SK-N-SH treated with all-trans-retinoic acid at 6 μM for 48 hours (cell line): ENCODE measurements at regions not wholly inside any gene's neighbourhood (a gene's known extent, or its start where the extent isn't known, plus 50 kb on each side); places are given as distances from the start of the nearest gene placed in this dataset.

Experiments
- BACH2 ChIP-seq: fragments of 250-450 bp; sonication (Bioruptor Pico); IDR thresholded peaks from 2 replicates; pipeline ENCODE4 v1.9.0; 2021; ENCODE audit warnings: mild to moderate bottlenecking, borderline replicate concordance
- CREB5 ChIP-seq: fragments of 250-450 bp; sonication (Bioruptor Pico); IDR thresholded peaks from 2 replicates; pipeline ENCODE4 v1.5.1; 2020; ENCODE audit warnings: low read depth, mild to moderate bottlenecking, moderate library complexity
- CSDC2 ChIP-seq: fragments of 250-450 bp; sonication (Bioruptor Pico); IDR thresholded peaks from 2 replicates; pipeline ENCODE4 v1.5.0; 2020; ENCODE audit warnings: mild to moderate bottlenecking, moderate library complexity
- GLIS3 ChIP-seq: fragments of 250-450 bp; sonication (Bioruptor Pico); IDR thresholded peaks from 2 replicates; pipeline ENCODE4 v1.5.0; 2020; ENCODE audit warnings: mild to moderate bottlenecking, moderate library complexity
- PPARA ChIP-seq: fragments of 250-450 bp; sonication (Bioruptor Pico); IDR thresholded peaks from 2 replicates; pipeline ENCODE4 v1.5.0; 2020; ENCODE audit warnings: mild to moderate bottlenecking, borderline replicate concordance
- RARB ChIP-seq: fragments of 250-450 bp; sonication (Bioruptor Pico); IDR thresholded peaks from 2 replicates; pipeline ENCODE4 v1.8.0; 2021; ENCODE audit warnings: mild to moderate bottlenecking, moderate library complexity
- TCF4 ChIP-seq: fragments of 250-450 bp; sonication (Bioruptor Pico); IDR thresholded peaks from 2 replicates; pipeline ENCODE4 v1.8.0; 2021; ENCODE audit warnings: mild to moderate bottlenecking, moderate library complexity, borderline replicate concordance
- TOX ChIP-seq: fragments of 250-450 bp; sonication (Bioruptor Pico); IDR thresholded peaks from 2 replicates; pipeline ENCODE4 v1.8.0; 2021; ENCODE audit warnings: mild to moderate bottlenecking, moderate library complexity, borderline replicate concordance
- ZC3H10 ChIP-seq: fragments of 250-450 bp; sonication (Bioruptor Pico); IDR thresholded peaks from 2 replicates; pipeline ENCODE4 v1.5.1; 2021; ENCODE audit warnings: mild to moderate bottlenecking, moderate library complexity
- ZFP30 ChIP-seq: fragments of 450-650 bp; formaldehyde crosslinking; IDR thresholded peaks from 2 replicates; pipeline ENCODE4 v1.5.0; 2022; ENCODE audit warnings: mild to moderate bottlenecking, moderate library complexity
- ZNF565 ChIP-seq: fragments of 450-650 bp; formaldehyde crosslinking; conservative IDR thresholded peaks from 2 replicates; pipeline ENCODE4 v1.5.0; 2020; ENCODE audit warnings: low read depth, mild to moderate bottlenecking, moderate library complexity
- TF ChIP-seq, protein P1 (sequence below): fragments of 250-450 bp; sonication (Bioruptor Pico); IDR thresholded peaks from 2 replicates; pipeline ENCODE4 v1.8.0; 2020; ENCODE audit warnings: mild to moderate bottlenecking, moderate library complexity, borderline replicate concordance
- TF ChIP-seq, protein P2 (sequence below): fragments of 250-450 bp; sonication (Bioruptor Pico); IDR thresholded peaks from 2 replicates; pipeline ENCODE4 v1.5.1; 2021; ENCODE audit warnings: mild to moderate bottlenecking, moderate library complexity

- TF ChIP-seq CREB5 (CRISPR knock-in tag) (no peak), RARB (CRISPR knock-in tag) (no peak), PPARA (CRISPR knock-in tag) (no peak), ZC3H10 (no peak), BACH2 (CRISPR knock-in tag) (no peak), TOX (CRISPR knock-in tag) (no peak), ZNF565 (no peak), CSDC2 (no peak), ZFP30 (CRISPR knock-in tag) (no peak), TCF4 (no peak), GLIS3 (no peak)
- TF ChIP-seq, protein P1, sequence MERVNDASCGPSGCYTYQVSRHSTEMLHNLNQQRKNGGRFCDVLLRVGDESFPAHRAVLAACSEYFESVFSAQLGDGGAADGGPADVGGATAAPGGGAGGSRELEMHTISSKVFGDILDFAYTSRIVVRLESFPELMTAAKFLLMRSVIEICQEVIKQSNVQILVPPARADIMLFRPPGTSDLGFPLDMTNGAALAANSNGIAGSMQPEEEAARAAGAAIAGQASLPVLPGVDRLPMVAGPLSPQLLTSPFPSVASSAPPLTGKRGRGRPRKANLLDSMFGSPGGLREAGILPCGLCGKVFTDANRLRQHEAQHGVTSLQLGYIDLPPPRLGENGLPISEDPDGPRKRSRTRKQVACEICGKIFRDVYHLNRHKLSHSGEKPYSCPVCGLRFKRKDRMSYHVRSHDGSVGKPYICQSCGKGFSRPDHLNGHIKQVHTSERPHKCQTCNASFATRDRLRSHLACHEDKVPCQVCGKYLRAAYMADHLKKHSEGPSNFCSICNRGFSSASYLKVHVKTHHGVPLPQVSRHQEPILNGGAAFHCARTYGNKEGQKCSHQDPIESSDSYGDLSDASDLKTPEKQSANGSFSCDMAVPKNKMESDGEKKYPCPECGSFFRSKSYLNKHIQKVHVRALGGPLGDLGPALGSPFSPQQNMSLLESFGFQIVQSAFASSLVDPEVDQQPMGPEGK (CRISPR knock-in tag): no peak
- TF ChIP-seq, protein P2, sequence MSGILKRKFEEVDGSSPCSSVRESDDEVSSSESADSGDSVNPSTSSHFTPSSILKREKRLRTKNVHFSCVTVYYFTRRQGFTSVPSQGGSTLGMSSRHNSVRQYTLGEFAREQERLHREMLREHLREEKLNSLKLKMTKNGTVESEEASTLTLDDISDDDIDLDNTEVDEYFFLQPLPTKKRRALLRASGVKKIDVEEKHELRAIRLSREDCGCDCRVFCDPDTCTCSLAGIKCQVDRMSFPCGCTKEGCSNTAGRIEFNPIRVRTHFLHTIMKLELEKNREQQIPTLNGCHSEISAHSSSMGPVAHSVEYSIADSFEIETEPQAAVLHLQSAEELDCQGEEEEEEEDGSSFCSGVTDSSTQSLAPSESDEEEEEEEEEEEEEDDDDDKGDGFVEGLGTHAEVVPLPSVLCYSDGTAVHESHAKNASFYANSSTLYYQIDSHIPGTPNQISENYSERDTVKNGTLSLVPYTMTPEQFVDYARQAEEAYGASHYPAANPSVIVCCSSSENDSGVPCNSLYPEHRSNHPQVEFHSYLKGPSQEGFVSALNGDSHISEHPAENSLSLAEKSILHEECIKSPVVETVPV (CRISPR knock-in tag): no peak
Observed at GRCh38 chr5:88140856-88141752, 127.5 kb downstream of the TMEM161B start.
